ENCODE measurements at regions not wholly inside any gene's neighbourhood (a gene's known extent, or its start where the extent isn't known, plus 50 kb on each side); places are given as distances from the start of the nearest gene placed in this dataset.

- DNase-seq: no peak
- H3K27ac ChIP-seq: no peak overlapping the region
- no peaks in the 10 kb centered on the region for H3K4me1 ChIP-seq
- H3K27me3 ChIP-seq: peaks cover 0 to 7% (median 0%) of the 10 kb centered on the region in 3 donors
- intact Hi-C loops (cut with DNase I): no loop called here
- TF ChIP-seq POLR2A (IDR thresholded peaks at IDR 0.05): no peak
- no peak for TF ChIP-seq CTCF (IDR thresholded peaks at IDR 0.05)
- no peak for TF ChIP-seq POLR2AphosphoS5 (IDR thresholded peaks at IDR 0.05)
- no peak for TF ChIP-seq EP300 (IDR thresholded peaks at IDR 0.05)
- H3K4me3 ChIP-seq: no peak overlapping the region
- no peaks in the 10 kb centered on the region for H3K36me3 ChIP-seq
- H3K9me3 ChIP-seq: peaks cover 0 to 10% (median 4%) of the 10 kb centered on the region in 4 donors
- WGBS, 2 donors: 50 to 59% methylated on average over 8 of the region's 8 CpGs
These were observed 277.5 kb upstream of the MVB12B start for GRCh38 chr9:126049088-126049487.

- Histone ChIP-seq H3K4me1 (no peaks in the 10 kb centered on the region), H3K4me3 (no peak overlapping the region), H3K36me3 (no peaks in the 10 kb centered on the region), H3K9me3 (peaks cover 0 to 10% (median 4%) of the 10 kb centered on the region in 4 donors), H3K27ac (no peak overlapping the region), H3K27me3 (peaks cover 0 to 7% (median 0%) of the 10 kb centered on the region in 3 donors)
- TF ChIP-seq EP300 (IDR thresholded peaks at IDR 0.05): no peak
- no peak for TF ChIP-seq POLR2A (IDR thresholded peaks at IDR 0.05)
- intact Hi-C loops (cut with DNase I): no loop called here
- DNase-seq: no peak
- WGBS, 2 donors: 57 to 71% methylated on average over 26 of the region's 26 CpGs
These were observed 276.6 kb upstream of the MVB12B start for GRCh38 chr9:126049896-126050604.

- TF ChIP-seq EP300 (IDR thresholded peaks at IDR 0.05) (no peak), POLR2A (IDR thresholded peaks at IDR 0.05) (no peak), POLR2AphosphoS5 (IDR thresholded peaks at IDR 0.05) (no peak), CTCF (IDR thresholded peaks at IDR 0.05) (no peak)
- intact Hi-C loops (cut with DNase I): no loop called here
- no peak overlapping the region for H3K4me3 ChIP-seq
- H3K4me1 ChIP-seq: no peaks in the 10 kb centered on the region
- H3K9me3 ChIP-seq: peaks cover 0 to 10% (median 4%) of the 10 kb centered on the region in 4 donors
- no peak overlapping the region for H3K27ac ChIP-seq
- peak; percentile 34 for DNase-seq
- H3K36me3 ChIP-seq: no peaks in the 10 kb centered on the region
- H3K27me3 ChIP-seq: peaks cover 0 to 7% (median 0%) of the 10 kb centered on the region in 3 donors
- WGBS, 2 donors: 69 to 86% methylated on average over 9 of the region's 9 CpGs
These were observed 276.0 kb upstream of the MVB12B start for GRCh38 chr9:126050605-126050990.

GRCh38 chr9:126051446-126052130 is 275.0 kb upstream of the MVB12B start:
- TF ChIP-seq CTCF (IDR thresholded peaks at IDR 0.05): no peak
- TF ChIP-seq POLR2AphosphoS5 (IDR thresholded peaks at IDR 0.05): no peak
- no peak for TF ChIP-seq EP300 (IDR thresholded peaks at IDR 0.05)
- TF ChIP-seq POLR2A (IDR thresholded peaks at IDR 0.05): no peak
- peaks cover 0 to 7% (median 0%) of the 10 kb centered on the region in 3 donors for H3K27me3 ChIP-seq
- intact Hi-C loops (cut with DNase I): no loop called here
- H3K27ac ChIP-seq: no peak overlapping the region
- no peaks in the 10 kb centered on the region for H3K4me1 ChIP-seq
- H3K9me3 ChIP-seq: peaks cover 0 to 2% (median 0%) of the 10 kb centered on the region in 4 donors
- peak; percentile 46 for DNase-seq
- no peak overlapping the region for H3K4me3 ChIP-seq
- 80 to 81% methylated on average over 15 of the region's 15 CpGs for WGBS, 2 donors
- H3K36me3 ChIP-seq: no peaks in the 10 kb centered on the region

- peak; percentile 40 for DNase-seq
- Histone ChIP-seq H3K36me3 (no peaks in the 10 kb centered on the region), H3K9me3 (no peaks in the 10 kb centered on the region), H3K4me3 (no peak overlapping the region), H3K27ac (no peak overlapping the region), H3K27me3 (peaks cover 0 to 7% (median 0%) of the 10 kb centered on the region in 3 donors), H3K4me1 (peaks cover 0 to 4% (median 0%) of the 10 kb centered on the region in 4 donors)
- no peak for TF ChIP-seq POLR2A (IDR thresholded peaks at IDR 0.05)
- TF ChIP-seq CTCF (IDR thresholded peaks at IDR 0.05): no peak
- TF ChIP-seq POLR2AphosphoS5 (IDR thresholded peaks at IDR 0.05): no peak
- TF ChIP-seq EP300 (IDR thresholded peaks at IDR 0.05): no peak
- intact Hi-C loops (cut with DNase I): no loop called here
- 77 to 79% methylated on average over 6 of the region's 6 CpGs for WGBS, 2 donors
These were observed 273.8 kb upstream of the MVB12B start for GRCh38 chr9:126052791-126053190.
